ENCODE measurements at regions not wholly inside any gene's neighbourhood (a gene's known extent, or its start where the extent isn't known, plus 50 kb on each side); places are given as distances from the start of the nearest gene placed in this dataset.

GRCh38 chr5:175328176-175328575, 115.8 kb downstream of the DRD1 start:
- H3K4me3 ChIP-seq (ENCODE audit: insufficient read depth, low read depth, low read length), result no peak overlapping the region
- no peaks in the 10 kb centered on the region for H4K20me1 ChIP-seq (ENCODE audit: insufficient read depth, low read length)
- H3K27ac ChIP-seq (ENCODE audit: insufficient read depth, low read length), result no peak overlapping the region
- CTCF ChIA-PET, result interaction anchor here (0.7 kb wide), 1 partner anchor 10 kb away, joined by 3 read pairs; no protein-coding TSS in a partner anchor
- ATAC-seq (ENCODE audit: low read depth) (no peak), DNase-seq (no peak)
- no peaks in the 10 kb centered on the region for H3K36me3 ChIP-seq (ENCODE audit: control insufficient read depth, insufficient read depth, low read length)
- no peak overlapping the region for H2BK5ac ChIP-seq (ENCODE audit: low read depth, low read length, poor library complexity, severe bottlenecking)
- H2BK20ac ChIP-seq (ENCODE audit: low read depth, low read length), result no peak overlapping the region
- H3K18ac ChIP-seq (ENCODE audit: low read depth, low read length), result no peak overlapping the region
- no peak for TF ChIP-seq BHLHE40 (IDR thresholded peaks at IDR 0.05; ENCODE audit: low read depth, low read length)
- no peak for TF ChIP-seq MXI1 (IDR thresholded peaks at IDR 0.05; ENCODE audit: borderline replicate concordance, low read depth, low read length)
- TF ChIP-seq MAZ (IDR thresholded peaks at IDR 0.05; ENCODE audit: borderline replicate concordance, low read depth, low read length), result no peak
- TF ChIP-seq RFX5 (IDR thresholded peaks at IDR 0.05; ENCODE audit: low read depth, low read length), result no peak
- no peak for TF ChIP-seq RCOR1 (IDR thresholded peaks at IDR 0.05; ENCODE audit: insufficient replicate concordance, low read length)
- TF ChIP-seq CEBPB (IDR thresholded peaks at IDR 0.05; ENCODE audit: low read depth, low read length), result no peak
- TF ChIP-seq NFE2L2 (IDR thresholded peaks at IDR 0.05; ENCODE audit: low read depth, low read length), result no peak
- TF ChIP-seq SMC3 (IDR thresholded peaks at IDR 0.05; ENCODE audit: low read depth, low read length), result no peak
- TF ChIP-seq CHD1 (IDR thresholded peaks at IDR 0.05; ENCODE audit: low read depth, low read length), result no peak
- no peak for TF ChIP-seq RAD21 (IDR thresholded peaks at IDR 0.05; ENCODE audit: low read length)
- TF ChIP-seq, protein P1, sequence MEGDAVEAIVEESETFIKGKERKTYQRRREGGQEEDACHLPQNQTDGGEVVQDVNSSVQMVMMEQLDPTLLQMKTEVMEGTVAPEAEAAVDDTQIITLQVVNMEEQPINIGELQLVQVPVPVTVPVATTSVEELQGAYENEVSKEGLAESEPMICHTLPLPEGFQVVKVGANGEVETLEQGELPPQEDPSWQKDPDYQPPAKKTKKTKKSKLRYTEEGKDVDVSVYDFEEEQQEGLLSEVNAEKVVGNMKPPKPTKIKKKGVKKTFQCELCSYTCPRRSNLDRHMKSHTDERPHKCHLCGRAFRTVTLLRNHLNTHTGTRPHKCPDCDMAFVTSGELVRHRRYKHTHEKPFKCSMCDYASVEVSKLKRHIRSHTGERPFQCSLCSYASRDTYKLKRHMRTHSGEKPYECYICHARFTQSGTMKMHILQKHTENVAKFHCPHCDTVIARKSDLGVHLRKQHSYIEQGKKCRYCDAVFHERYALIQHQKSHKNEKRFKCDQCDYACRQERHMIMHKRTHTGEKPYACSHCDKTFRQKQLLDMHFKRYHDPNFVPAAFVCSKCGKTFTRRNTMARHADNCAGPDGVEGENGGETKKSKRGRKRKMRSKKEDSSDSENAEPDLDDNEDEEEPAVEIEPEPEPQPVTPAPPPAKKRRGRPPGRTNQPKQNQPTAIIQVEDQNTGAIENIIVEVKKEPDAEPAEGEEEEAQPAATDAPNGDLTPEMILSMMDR (conservative IDR thresholded peaks at IDR 0.05; ENCODE audit: low read depth, low read length), result no peak
- TF ChIP-seq POLR2A (IDR thresholded peaks at IDR 0.05; ENCODE audit: low read depth, low read length), result no peak
- TF ChIP-seq ELK1 (IDR thresholded peaks at IDR 0.05; ENCODE audit: borderline replicate concordance, low read depth, low read length), result no peak
- no peak for TF ChIP-seq USF2 (IDR thresholded peaks at IDR 0.05; ENCODE audit: low read depth, low read length)
- no peak for TF ChIP-seq FOS (IDR thresholded peaks at IDR 0.05; ENCODE audit: low read depth, low read length)
- no peak for TF ChIP-seq MAFK (IDR thresholded peaks at IDR 0.05; ENCODE audit: low read depth, low read length)
- no peak overlapping the region for H3K23ac ChIP-seq (ENCODE audit: low read depth, low read length)
- no peak overlapping the region for H3K14ac ChIP-seq (replicated peaks; ENCODE audit: low read depth, low read length)
- no peak overlapping the region for H4K91ac ChIP-seq (ENCODE audit: insufficient read depth, low read depth, low read length)
- H3K27me3 ChIP-seq (ENCODE audit: control insufficient read depth, insufficient read depth, low read length), result no peaks in the 10 kb centered on the region; the same call in 1 of the 2 replicates
- H2BK120ac ChIP-seq (ENCODE audit: low read depth, low read length), result no peak overlapping the region; the same call in 1 of the 2 replicates
- no peak overlapping the region for H2BK15ac ChIP-seq (ENCODE audit: low read depth, low read length)
- POLR2A ChIA-PET (ENCODE audit: unreplicated experiment), result no interaction called here
- H3K9ac ChIP-seq (ENCODE audit: low read depth, low read length), result no peak overlapping the region
- no peaks in the 10 kb centered on the region for H3K4me1 ChIP-seq (ENCODE audit: control insufficient read depth, insufficient read depth, low read length)
- H3K4ac ChIP-seq (ENCODE audit: low read depth, low read length), result no peak overlapping the region
- 0% methylated on average over 1 of the region's 4 CpGs; no CpG with 5 or more reads in 1 of the 2 experiments for WGBS, 2 experiments (ENCODE audit: extremely low coverage in 2 of 2, insufficient read length in 1 of 2)
- no peak overlapping the region for H2AFZ ChIP-seq (replicated peaks; ENCODE audit: low read length, poor library complexity)
- dilution Hi-C loops (cut with HindIII; ENCODE audit: low sequenced_read_pairs, unreplicated experiment) (no loop called here), in situ Hi-C loops (cut with MboI; ENCODE audit: low sequenced_read_pairs) (no loop called here), intact Hi-C loops (cut with micrococcal nuclease) (no loop called here)
- H2AK5ac ChIP-seq (ENCODE audit: low read depth, low read length), result no peak overlapping the region
- H3K4me2 ChIP-seq (ENCODE audit: low read depth, low read length), result no peak overlapping the region
- no peak overlapping the region for H4K8ac ChIP-seq (ENCODE audit: low read depth in 2 of 2, low read length in 2 of 2)
- BruUV-seq (replicated peaks), result no TSS peak
- no peaks in the 10 kb centered on the region for H3K79me1 ChIP-seq (ENCODE audit: low read depth in 1 of 2, low read length in 2 of 2)
- H4K5ac ChIP-seq (ENCODE audit: low read depth, low read length), result no peak overlapping the region
- H2AK9ac ChIP-seq (replicated peaks; ENCODE audit: low read depth, low read length, poor library complexity), result no peak overlapping the region
- no peaks in the 10 kb centered on the region for H3K9me3 ChIP-seq (ENCODE audit: control insufficient read depth, insufficient read depth, low read length)
- no peaks in the 10 kb centered on the region for H3K9me1 ChIP-seq (ENCODE audit: insufficient read depth, low read length)
- no peak overlapping the region for H3K56ac ChIP-seq (ENCODE audit: extremely low read depth, insufficient read depth, low read length)
